Stimulated activated CD4-positive, alpha-beta T cell treated with anti-CD3 and anti-CD28 coated beads, TNF-alpha, amount 100 ng/mL, for 24 hours (primary cell): ENCODE measurements at regions not wholly inside any gene's neighbourhood (a gene's known extent, or its start where the extent isn't known, plus 50 kb on each side); places are given as distances from the start of the nearest gene placed in this dataset.

Experiments
- DNase-seq, 3 experiments: peaks; one replicate each; pipeline ENCODE4 v3.0.0-alpha.2; 2020; ENCODE audit warnings: low read depth in 3 of 3

DNA sequence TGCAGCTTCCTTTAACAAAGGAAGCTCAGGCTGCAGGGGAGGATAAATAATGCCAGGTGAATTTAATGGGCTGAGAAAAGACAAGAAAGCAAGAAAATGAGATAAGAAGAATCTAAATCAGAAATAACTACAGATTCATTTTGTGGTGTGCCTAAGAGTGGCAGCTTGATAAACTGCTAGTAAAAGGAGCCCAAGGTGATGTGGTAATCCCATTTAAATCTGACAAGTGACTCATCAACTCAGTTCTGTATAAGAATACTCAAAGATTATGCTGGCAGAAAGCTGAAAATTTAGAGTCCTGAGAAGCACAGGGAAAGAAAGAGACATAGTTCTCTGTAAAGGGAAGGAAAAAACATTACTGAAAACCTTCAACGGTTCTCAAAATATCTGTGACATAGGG is 109.4 kb upstream of the PDE1C start:
- DNase-seq = no peak

DNA sequence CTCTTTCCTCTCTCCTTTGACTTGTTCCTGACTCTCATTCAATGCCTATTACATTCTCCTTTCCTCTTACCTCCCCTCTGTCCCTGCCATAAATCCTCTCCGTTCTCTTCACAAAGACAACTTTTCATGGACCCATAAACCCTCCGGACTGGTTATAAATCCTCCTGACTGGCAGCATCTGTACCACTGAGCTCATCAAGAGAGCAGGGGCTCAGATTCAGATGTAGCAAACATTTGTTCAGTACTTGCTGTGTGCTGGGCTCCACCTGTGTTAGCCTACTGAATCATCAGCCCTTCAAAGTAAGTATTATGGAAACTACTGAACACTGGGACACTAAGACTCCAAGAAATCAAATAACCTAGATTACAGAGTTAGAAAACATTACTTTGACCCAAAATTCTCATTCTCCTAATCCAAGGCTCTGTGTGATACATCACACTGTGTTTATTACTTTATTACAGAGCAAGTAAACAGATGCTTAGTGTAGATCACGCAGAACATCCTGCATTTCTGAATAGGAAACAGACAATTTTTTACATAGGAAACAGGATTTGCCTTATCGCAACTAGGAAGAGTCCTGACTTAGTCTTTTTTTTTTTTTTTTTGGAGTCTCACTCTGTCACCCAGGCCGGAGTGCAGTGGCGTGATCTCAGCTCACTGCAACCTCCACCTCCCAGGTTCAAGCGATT is 108.6 kb upstream of the PDE1C start:
- no peak for DNase-seq

- no peak for DNase-seq
Observed at GRCh38 chr7:32177232-32177631, 107.0 kb upstream of the PDE1C start.

- DNase-seq = no peak
Observed at GRCh38 chr7:32175099-32175498, 104.9 kb upstream of the PDE1C start.

DNA sequence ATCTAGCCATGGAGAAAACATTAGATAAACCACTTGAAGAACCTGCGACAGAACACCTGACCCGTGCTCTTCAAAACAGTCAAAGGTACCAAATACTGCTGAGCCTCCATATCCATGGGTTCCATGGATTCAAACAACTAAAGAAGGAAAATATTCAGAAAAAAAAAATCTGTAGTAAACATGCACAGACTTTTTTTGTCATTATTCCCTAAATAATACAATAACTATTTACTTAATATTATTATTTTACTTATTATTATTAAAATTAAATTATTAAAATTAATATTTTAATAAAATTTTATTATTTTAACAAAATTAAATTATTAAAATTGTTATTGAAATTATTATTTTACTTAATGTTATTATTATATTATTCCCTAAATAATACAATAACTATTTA is 101.0 kb upstream of the PDE1C start:
- no peak for DNase-seq

DNA sequence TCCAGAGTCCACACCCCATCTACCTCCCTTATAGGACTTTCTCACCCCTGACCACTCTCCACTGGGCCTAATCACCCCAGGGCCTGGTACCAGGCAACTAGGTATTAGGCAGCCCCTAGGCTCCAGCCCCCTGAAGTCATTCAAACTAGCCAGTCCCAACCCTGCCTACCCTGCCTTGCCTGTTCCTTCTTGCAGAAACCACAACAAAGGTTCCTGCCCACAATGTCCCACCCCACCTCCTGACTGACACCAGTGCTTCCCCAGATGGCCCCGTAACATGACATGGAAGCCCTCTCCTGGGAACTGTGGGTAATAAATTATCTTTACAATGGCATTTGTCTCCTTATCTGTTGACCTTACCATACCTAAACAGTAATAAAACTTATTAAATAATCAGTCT is 100.6 kb upstream of the PDE1C start:
- no peak for DNase-seq

GRCh38 chr7:32169228-32169627 is 99.0 kb upstream of the PDE1C start:
- DNase-seq = no peak

- DNase-seq = no peak
Observed at GRCh38 chr7:32167815-32168214, 97.6 kb upstream of the PDE1C start.

DNA sequence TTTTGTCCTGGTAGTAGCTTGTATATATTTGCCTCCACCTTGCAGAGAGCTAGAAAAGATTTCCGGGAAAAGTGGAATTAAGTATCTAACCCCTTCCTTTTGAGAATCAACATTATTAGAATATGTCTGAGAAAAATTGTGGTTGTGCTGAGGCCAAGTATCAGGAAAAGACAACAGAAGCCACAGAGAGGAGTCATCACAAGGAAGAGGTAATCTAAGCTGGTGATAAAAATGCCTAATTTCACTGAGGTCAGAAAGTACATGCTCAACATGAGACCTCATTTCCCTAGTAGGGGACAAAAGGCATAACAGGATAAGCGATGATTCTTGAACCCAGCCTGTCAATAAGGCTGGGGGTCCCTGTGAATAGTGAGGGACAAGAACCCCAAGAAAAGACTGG is 97.0 kb upstream of the PDE1C start:
- no peak for DNase-seq

DNA sequence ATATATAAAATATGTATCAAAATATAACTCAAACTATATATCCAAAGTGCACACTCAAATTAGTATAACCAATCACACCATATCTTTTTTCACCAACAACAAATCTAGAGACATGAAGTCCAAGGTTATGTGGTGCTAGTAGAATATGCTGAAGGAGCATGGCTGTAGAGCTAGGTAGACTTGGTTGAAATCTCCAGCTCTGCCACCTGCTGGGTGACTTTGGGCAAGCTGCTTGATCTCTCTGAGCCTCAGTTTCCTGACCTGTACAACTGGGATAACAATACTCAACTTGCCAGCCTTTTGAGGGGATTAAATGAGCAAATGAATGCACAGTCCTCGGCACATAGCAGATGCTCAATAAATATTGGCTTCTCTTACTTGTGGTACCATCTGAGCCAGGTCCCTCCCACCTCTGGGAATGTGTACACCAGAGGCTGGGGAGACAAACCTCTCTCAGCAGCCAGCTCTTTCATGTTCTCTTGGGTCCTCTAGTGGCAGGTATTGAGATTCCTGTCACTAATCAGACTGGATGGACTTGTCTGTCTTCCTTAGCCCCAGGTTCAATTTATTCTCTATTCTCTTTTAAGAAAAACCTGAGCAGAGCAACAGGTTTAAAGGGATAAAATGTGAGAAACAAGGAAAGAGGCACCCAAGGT is 94.3 kb upstream of the PDE1C start:
- no peak for DNase-seq

DNA sequence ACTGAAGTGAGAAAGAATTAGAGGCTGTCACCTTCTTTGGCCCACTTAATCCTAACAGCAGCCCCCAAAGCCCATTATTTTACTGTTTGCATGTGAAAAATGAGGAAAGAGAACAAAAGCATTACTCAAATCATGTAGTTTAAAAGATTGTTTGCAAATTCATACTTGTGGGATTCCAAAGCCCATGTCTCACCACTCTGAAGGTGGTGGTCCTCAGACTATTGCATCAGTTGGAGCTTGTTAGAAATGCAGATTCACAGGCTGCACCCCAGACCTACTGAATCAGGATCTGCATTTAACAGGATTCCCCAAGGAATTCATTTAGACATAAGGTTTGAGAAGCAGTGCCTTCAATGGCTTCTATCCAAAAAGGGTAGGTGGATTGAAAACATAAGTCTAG is 93.7 kb upstream of the PDE1C start:
- DNase-seq = no peak

- DNase-seq = no peak
Observed at GRCh38 chr7:32163141-32163806, 93.1 kb upstream of the PDE1C start.

DNA sequence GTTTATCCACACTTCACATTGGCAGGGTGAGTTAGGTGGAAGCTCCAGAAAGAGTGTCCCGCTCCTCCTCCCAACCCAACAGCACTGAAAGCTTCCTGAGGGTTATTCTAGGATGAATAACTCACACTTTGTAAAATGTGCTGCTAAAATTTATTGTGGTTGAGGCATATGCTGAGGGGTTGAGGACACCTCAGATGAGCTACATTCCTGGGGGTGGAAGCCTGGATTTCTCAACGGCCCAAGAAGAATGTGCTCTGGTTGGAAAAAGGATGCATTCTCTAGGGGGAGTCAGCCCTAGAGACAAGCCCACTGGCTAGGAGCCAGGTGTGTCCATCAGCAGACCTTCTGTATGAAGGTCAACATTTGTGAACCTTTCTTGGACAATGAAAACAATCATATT is 91.5 kb upstream of the PDE1C start:
- DNase-seq = no peak

DNA sequence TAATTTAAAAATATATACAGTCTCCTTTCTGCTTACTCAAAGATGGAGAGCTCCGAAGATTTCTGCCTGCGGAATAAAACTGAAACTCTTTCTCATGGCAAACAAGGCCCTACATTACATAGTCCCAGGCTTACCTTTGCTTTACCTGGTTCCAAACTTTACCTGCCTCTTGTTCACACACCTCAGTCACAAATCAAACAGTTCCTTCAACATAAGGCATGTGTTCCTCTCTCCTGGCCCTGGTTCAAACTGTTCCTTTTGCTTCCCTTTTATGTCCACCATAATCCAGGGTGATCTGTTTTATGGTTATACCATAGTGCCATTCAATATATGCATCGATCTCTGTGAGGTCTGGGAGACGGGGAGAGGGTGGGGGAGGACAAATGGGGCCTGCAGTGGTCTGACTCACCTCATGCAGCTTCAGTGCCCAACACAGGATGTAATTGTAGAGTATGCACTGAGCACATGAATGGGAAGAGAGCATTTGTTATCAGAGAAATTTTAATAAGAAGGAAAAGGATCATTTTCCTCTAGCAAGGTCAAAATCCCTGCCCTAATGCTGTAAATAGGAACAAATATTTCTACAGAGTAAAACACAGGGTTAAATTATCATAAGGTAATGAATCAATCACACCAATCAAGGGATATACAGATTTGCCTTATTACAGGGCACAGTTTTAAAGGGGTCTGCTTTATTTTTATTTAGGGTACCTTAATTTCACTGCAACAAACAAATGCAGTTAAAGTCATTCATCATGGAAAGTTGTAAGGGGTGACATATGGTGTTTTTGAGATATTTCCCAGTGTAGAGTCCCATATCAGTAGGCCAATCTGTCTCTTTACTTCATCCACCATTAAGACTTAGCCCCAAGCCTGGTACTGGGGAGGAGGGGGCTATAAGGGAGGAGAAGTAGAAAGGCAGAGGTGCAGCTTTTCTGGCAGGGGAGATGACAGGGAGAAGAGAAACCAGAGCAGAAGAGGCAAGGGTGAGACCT is 88.8 kb upstream of the PDE1C start:
- DNase-seq = no peak

DNA sequence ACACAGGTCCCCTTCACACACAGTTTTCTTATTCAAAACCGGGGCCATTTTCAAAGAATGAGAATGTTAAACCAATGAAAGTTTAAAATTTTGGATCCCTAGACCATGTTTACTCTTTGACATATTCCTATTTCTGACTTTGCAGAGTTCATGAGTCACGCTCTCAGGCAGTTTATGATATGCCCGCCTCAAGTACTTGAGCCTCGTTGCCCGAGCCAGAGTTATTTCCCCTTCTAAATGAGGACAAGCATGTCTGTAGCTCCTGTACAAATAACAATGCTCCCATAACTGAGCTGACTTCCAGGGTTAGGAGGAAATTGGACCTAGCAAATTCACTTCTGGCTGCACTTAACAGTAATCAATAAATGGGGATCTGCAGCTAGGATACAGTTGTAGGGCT is 87.9 kb upstream of the PDE1C start:
- no peak for DNase-seq

DNA sequence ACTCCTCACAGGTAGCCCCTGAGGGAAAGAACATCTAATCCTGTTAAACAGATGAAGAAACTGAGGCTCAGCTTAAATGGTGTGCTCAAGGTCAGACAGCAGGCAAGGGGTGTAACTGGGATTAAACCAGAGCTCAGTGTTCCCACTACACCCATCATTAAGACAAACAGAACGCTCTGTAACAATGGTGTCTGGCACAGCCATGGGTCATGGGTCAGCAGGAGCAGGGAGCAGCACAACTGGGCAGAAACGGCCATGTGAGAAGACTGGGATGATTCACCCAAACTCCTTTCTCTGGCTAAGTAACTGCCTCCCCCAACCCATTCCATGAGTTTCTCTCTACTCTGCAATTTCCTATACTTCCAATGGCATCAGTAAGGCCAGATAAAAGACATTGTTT is 85.5 kb upstream of the PDE1C start:
- no peak for DNase-seq

DNA sequence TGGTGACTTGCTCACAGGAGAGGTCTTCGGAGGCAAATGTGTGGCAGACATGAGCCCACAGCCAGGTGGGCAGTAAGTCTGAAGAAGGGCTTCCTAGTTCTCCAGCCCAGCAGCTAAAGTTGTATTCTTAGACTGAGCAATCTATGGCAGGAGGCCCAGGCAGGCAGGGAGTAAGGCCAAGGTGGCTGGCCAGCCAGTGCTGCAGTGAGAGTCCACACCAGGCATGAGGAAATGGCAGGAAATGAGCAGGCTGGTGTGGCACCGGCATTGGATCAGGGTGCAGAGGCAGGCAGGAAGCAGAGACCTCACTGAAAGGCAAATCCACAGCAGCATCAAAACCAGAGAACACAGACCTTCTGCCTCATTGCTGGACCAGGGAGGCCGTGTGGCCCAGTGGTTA is 84.6 kb upstream of the PDE1C start:
- no peak for DNase-seq

DNA sequence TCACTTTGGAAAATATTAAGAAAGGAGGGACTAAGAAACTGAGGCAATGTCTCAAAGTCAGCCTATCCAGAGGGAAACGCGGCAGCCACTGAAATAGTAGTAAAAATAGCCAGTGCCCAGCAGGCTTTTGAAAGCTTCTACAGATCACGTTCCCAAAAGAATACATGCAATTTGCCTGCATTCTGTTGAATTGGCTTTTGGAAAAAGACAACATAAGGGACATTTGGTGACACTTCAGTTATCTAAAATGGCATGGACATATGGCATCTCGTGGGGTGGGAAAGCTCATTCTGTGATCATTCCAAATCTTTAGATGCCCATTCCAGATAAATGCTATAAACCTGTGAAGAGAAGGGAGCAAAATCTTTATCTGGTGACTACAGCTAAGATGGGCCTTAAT is 82.8 kb upstream of the PDE1C start:
- DNase-seq = no peak

GRCh38 chr7:32152576-32152975 is 82.4 kb upstream of the PDE1C start:
- no peak for DNase-seq

GRCh38 chr7:32150589-32150988 is 80.4 kb upstream of the PDE1C start:
- no peak for DNase-seq

DNA sequence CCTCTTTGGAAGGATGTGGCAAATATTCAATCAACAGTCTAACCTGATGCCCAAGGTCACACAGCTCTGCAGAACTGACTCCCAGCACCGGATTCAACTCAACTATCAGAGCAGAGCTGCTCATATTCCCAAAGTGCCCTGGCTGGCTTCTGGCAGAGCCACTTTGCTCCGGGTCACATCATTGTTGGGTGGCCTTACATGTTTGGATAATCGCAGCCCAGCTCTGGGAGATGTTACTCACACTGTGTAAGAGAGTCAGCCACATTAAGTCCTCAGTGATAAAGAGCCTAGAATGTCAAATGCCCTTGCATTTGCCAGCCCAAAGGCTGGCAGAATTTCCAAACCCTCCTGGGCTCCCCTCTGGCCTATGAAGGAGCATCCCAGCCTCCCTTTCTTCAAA is 79.8 kb upstream of the PDE1C start:
- no peak for DNase-seq
